Gastrocnemius medialis (tissue), 4 donors: ENCODE measurements at regions not wholly inside any gene's neighbourhood (a gene's known extent, or its start where the extent isn't known, plus 50 kb on each side); places are given as distances from the start of the nearest gene placed in this dataset.

Experiments
- CTCF ChIP-seq, 5 experiments: fragments of 450-650 bp in 3 of 5; fragments of 200-600 bp in 2 of 5; sonication (generic) in 2 of 5; IDR thresholded peaks in 4 of 5; conservative IDR thresholded peaks in 1 of 5; 1 replicate in 4 of 5; 2 replicates in 1 of 5; pipeline ENCODE4 v1.5.1; 2016 to 2019; ENCODE audit warnings: antibody characterized with exemption in 5 of 5, mild to moderate bottlenecking in 3 of 5, moderate library complexity in 3 of 5
- POLR2A ChIP-seq, 2 donors: fragments of 450-650 bp; IDR thresholded peaks; one replicate each; pipeline ENCODE4 v1.6.1; 2017; ENCODE audit warnings: antibody characterized with exemption in 2 of 2, mild to moderate bottlenecking in 2 of 2, moderate library complexity in 2 of 2

- no peak for TF ChIP-seq CTCF (IDR thresholded peaks at IDR 0.05 in 4 of 5, conservative IDR thresholded peaks at IDR 0.05 in 1 of 5)
- no peak for TF ChIP-seq POLR2A (IDR thresholded peaks at IDR 0.05)
Observed at GRCh38 chr3:5811016-5811415, 623.5 kb downstream of the EDEM1 start.
